ENCODE measurements at regions not wholly inside any gene's neighbourhood (a gene's known extent, or its start where the extent isn't known, plus 50 kb on each side); places are given as distances from the start of the nearest gene placed in this dataset.

DNA sequence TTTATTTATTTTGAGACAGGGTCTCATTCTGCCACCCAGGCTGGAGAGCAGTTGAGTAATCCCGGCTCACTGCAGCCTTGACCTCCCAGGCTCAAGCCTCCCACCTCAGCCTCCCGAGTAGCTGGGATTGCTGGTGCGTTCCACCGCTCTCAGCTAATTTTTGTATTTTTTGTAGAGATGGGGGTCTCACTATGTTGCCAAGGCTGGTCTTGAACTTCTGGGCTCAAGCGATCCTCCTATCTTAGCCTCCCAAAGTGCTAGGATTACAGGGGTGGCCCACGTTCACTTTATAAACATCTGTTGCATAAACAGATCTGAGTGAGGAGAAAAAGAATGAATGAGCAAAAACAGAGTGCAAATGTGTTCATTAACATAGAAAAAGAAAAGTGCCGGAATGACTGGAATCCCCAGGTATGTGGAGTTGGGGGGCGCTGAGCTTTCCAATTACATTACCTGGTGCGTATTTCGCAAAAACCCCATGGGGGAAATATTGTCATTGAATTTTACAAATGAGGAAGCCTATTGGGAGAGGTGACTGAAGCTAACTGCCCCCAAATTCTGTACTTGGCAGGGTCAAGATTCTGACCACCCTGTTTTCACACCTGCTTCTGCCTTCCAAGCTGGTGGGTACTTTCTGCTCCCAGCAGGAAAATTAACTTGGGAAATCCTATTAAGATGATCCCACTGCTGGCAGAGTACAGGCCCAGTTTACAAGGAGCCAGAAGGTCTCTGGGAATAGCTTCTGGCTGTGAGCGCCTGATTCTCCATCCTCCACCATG, 207.7 kb upstream of the JARID2 start:
- Mint-ChIP-seq H3K9me3 (ENCODE audit: low read depth, unreplicated experiment) (no peaks in the 10 kb centered on the region), H3K36me3 (ENCODE audit: insufficient read depth, unreplicated experiment) (no peaks in the 10 kb centered on the region), H3K4me1 (ENCODE audit: low read depth, unreplicated experiment) (no peaks in the 10 kb centered on the region), H3K27me3 (ENCODE audit: unreplicated experiment) (no peaks in the 10 kb centered on the region), H3K4me3 (ENCODE audit: low read depth, unreplicated experiment) (no peak overlapping the region), H3K27ac (ENCODE audit: unreplicated experiment) (no peak overlapping the region)
- DNase-seq: no peak
- intact Hi-C loops (cut with micrococcal nuclease; ENCODE audit: unreplicated experiment): no loop called here
- CTCF ChIA-PET: interaction anchor here (0.6 kb wide), 1 partner anchor 78 kb away, joined by 4 read pairs; no protein-coding TSS in a partner anchor
- TF ChIP-seq, protein P1, sequence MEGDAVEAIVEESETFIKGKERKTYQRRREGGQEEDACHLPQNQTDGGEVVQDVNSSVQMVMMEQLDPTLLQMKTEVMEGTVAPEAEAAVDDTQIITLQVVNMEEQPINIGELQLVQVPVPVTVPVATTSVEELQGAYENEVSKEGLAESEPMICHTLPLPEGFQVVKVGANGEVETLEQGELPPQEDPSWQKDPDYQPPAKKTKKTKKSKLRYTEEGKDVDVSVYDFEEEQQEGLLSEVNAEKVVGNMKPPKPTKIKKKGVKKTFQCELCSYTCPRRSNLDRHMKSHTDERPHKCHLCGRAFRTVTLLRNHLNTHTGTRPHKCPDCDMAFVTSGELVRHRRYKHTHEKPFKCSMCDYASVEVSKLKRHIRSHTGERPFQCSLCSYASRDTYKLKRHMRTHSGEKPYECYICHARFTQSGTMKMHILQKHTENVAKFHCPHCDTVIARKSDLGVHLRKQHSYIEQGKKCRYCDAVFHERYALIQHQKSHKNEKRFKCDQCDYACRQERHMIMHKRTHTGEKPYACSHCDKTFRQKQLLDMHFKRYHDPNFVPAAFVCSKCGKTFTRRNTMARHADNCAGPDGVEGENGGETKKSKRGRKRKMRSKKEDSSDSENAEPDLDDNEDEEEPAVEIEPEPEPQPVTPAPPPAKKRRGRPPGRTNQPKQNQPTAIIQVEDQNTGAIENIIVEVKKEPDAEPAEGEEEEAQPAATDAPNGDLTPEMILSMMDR (IDR thresholded peaks at IDR 0.05; ENCODE audit: unreplicated experiment): no peak
- BruUV-seq (replicated peaks): no TSS peak

- H3K27ac Mint-ChIP-seq (ENCODE audit: unreplicated experiment): no peak overlapping the region
- H3K9me3 Mint-ChIP-seq (ENCODE audit: low read depth, unreplicated experiment): no peaks in the 10 kb centered on the region
- H3K27me3 Mint-ChIP-seq (ENCODE audit: unreplicated experiment): peaks cover 6% of the 10 kb centered on the region
- no peak overlapping the region for H3K4me3 Mint-ChIP-seq (ENCODE audit: low read depth, unreplicated experiment)
- CTCF ChIA-PET: interaction anchor here (0.6 kb wide), 1 partner anchor 79 kb away, joined by 4 read pairs; no protein-coding TSS in a partner anchor
- TF ChIP-seq, protein P1 (IDR thresholded peaks at IDR 0.05; ENCODE audit: unreplicated experiment): no peak
- DNase-seq: no peak
- no peaks in the 10 kb centered on the region for H3K36me3 Mint-ChIP-seq (ENCODE audit: insufficient read depth, unreplicated experiment)
- no TSS peak for BruUV-seq (replicated peaks)
- no peaks in the 10 kb centered on the region for H3K4me1 Mint-ChIP-seq (ENCODE audit: low read depth, unreplicated experiment)
- intact Hi-C loops (cut with micrococcal nuclease; ENCODE audit: unreplicated experiment): no loop called here
These were observed 206.7 kb upstream of the JARID2 start for GRCh38 chr6:15039136-15039535.

- no peaks in the 10 kb centered on the region for H3K36me3 Mint-ChIP-seq (ENCODE audit: insufficient read depth, unreplicated experiment)
- TF ChIP-seq, protein P1 (IDR thresholded peaks at IDR 0.05; ENCODE audit: unreplicated experiment): no peak
- no peaks in the 10 kb centered on the region for H3K9me3 Mint-ChIP-seq (ENCODE audit: low read depth, unreplicated experiment)
- H3K4me3 Mint-ChIP-seq (ENCODE audit: low read depth, unreplicated experiment): no peak overlapping the region
- H3K4me1 Mint-ChIP-seq (ENCODE audit: low read depth, unreplicated experiment): no peaks in the 10 kb centered on the region
- BruUV-seq (replicated peaks): no TSS peak
- CTCF ChIA-PET: no interaction called here
- H3K27me3 Mint-ChIP-seq (ENCODE audit: unreplicated experiment): peaks cover 14% of the 10 kb centered on the region
- DNase-seq: no peak
- no peak overlapping the region for H3K27ac Mint-ChIP-seq (ENCODE audit: unreplicated experiment)
- intact Hi-C loops (cut with micrococcal nuclease; ENCODE audit: unreplicated experiment): no loop called here
These were observed 202.9 kb upstream of the JARID2 start for GRCh38 chr6:15042938-15043337.

GRCh38 chr6:15044146-15044882, 201.6 kb upstream of the JARID2 start:
- CTCF ChIA-PET: no interaction called here
- intact Hi-C loops (cut with micrococcal nuclease; ENCODE audit: unreplicated experiment): no loop called here
- BruUV-seq (replicated peaks): no TSS peak
- Mint-ChIP-seq H3K36me3 (ENCODE audit: insufficient read depth, unreplicated experiment) (no peaks in the 10 kb centered on the region), H3K4me1 (ENCODE audit: low read depth, unreplicated experiment) (no peaks in the 10 kb centered on the region), H3K9me3 (ENCODE audit: low read depth, unreplicated experiment) (no peaks in the 10 kb centered on the region), H3K27me3 (ENCODE audit: unreplicated experiment) (peaks cover 14% of the 10 kb centered on the region), H3K27ac (ENCODE audit: unreplicated experiment) (no peak overlapping the region), H3K4me3 (ENCODE audit: low read depth, unreplicated experiment) (no peak overlapping the region)
- TF ChIP-seq, protein P1 (IDR thresholded peaks at IDR 0.05; ENCODE audit: unreplicated experiment): no peak
- DNase-seq: no peak
